OCI-LY7 (cell line): ENCODE measurements at regions not wholly inside any gene's neighbourhood (a gene's known extent, or its start where the extent isn't known, plus 50 kb on each side); places are given as distances from the start of the nearest gene placed in this dataset.

Experiments used
- BruUV-seq: library from RNA; stranded (reverse); fragments of 400-500 nt; replicated peaks from 2 replicates; lab custom pipeline; 2021; lab: Mats Ljungman, UMichigan
- CTCF ChIA-PET: fragments of 300-600 bp; sonication (Branson Sonifier 250); formaldehyde crosslinking; loops from one replicate; lab custom pipeline; 2022; ENCODE audit warnings: antibody characterized with exemption; ENCODE audit not compliant: unreplicated experiment; lab: Charles Lee
- POLR2A ChIA-PET: fragments of 300-600 bp; sonication (Branson Sonifier 250); formaldehyde crosslinking; loops from one replicate; lab custom pipeline; 2022; ENCODE audit warnings: antibody characterized with exemption; lab: Charles Lee
- DNase-seq: peaks from one replicate; pipeline ENCODE4 v3.0.0-alpha.2; 2015; ENCODE audit warnings: low spot score
- H2AFZ ChIP-seq: fragments of 200-600 bp; sonication (generic), shearing (Covaris generic); 2 replicates; pipeline ENCODE4 v1.6.1; 2014; ENCODE audit warnings: mild to moderate bottlenecking, antibody characterized with exemption, low read length, moderate library complexity
- H3K27ac ChIP-seq: fragments of 200-600 bp; sonication (generic); 2 replicates; pipeline ENCODE4 v1.5.1; 2014; ENCODE audit warnings: mixed run types, low read depth, mild to moderate bottlenecking, moderate library complexity, low read length, inconsistent platforms; ENCODE audit not compliant: poor library complexity, severe bottlenecking
- H3K36me3 ChIP-seq: fragments of 200-600 bp; sonication (generic); 2 replicates; pipeline ENCODE4 v1.6.1; 2014; ENCODE audit warnings: mild to moderate bottlenecking, antibody characterized with exemption, low read length, moderate library complexity, mixed read lengths; ENCODE audit not compliant: insufficient read depth
- H3K4me1 ChIP-seq: fragments of 200-600 bp; sonication (generic); 2 replicates; pipeline ENCODE4 v1.5.1; 2014; ENCODE audit warnings: mild to moderate bottlenecking, low read length; ENCODE audit not compliant: insufficient read depth, poor library complexity, severe bottlenecking
- H3K4me2 ChIP-seq: fragments of 200-600 bp; sonication (generic); 2 replicates; pipeline ENCODE4 v1.6.1; 2014; ENCODE audit warnings: mild to moderate bottlenecking, low read length
- H3K4me3 ChIP-seq: fragments of 200-600 bp; sonication (generic); 2 replicates; pipeline ENCODE4 v1.5.1; 2014; ENCODE audit warnings: mild to moderate bottlenecking, low read depth, low read length; ENCODE audit not compliant: poor library complexity, severe bottlenecking
- H3K79me2 ChIP-seq: fragments of 200-600 bp; sonication (generic); 2 replicates; pipeline ENCODE4 v1.6.1; 2016; ENCODE audit warnings: low read depth, mild to moderate bottlenecking, low read length, moderate library complexity, mixed read lengths; ENCODE audit not compliant: insufficient read depth
- H3K9me2 ChIP-seq: fragments of 200-600 bp; sonication (generic); 2 replicates; pipeline ENCODE4 v1.6.1; 2016; ENCODE audit warnings: mild to moderate bottlenecking, low read length, mixed read lengths; ENCODE audit not compliant: insufficient read depth
- H3K9me3 ChIP-seq: fragments of 200-600 bp; sonication (generic); 2 replicates; pipeline ENCODE4 v1.6.1; 2014; ENCODE audit warnings: mild to moderate bottlenecking, mixed run types, low read length, mixed read lengths
- H4K20me1 ChIP-seq: fragments of 200-600 bp; sonication (generic); 2 replicates; pipeline ENCODE4 v1.6.1; 2014; ENCODE audit warnings: mild to moderate bottlenecking, antibody characterized with exemption, low read length, moderate library complexity, mixed read lengths; ENCODE audit not compliant: insufficient read depth
- EZH2phosphoT487 ChIP-seq: fragments of 200-600 bp; sonication (generic); IDR thresholded peaks from 2 replicates; pipeline ENCODE4 v1.6.1; 2018; ENCODE audit warnings: low read depth, borderline replicate concordance, mild to moderate bottlenecking, mixed run types, antibody characterized with exemption, low read length, moderate library complexity, mixed read lengths
- intact Hi-C: fragments of 100-400 bp; cut with micrococcal nuclease; formaldehyde crosslinking; loops from one replicate; pipeline ENCODE4 v1.10.0; 2022; ENCODE audit not compliant: unreplicated experiment
- TF ChIP-seq, protein P1 (sequence below): fragments of 200-600 bp; sonication (generic); conservative IDR thresholded peaks from 2 replicates; pipeline ENCODE4 v1.5.1; 2014; ENCODE audit warnings: mild to moderate bottlenecking, antibody characterized with exemption, low read length, moderate library complexity, mixed read lengths

DNA sequence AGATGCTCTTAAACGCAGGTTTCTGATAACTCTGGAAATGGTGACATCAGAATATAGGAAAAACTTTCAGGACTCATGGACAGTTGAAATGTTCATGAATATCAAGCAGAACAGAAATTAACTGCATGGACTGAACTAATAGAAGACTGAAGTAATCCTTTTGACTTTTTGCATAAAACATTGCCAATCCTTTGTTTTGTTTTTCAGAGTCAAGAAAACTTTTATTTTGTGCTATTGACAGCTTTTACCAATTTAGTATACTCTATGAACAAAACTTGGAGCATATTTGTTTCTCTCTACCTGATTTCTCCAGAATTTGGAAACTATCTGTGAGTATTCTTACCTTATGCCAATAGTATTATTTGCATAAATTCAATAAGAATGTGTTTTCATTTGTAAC is 61.2 kb upstream of the HMX1 start:
- Histone ChIP-seq H3K4me3 (no peak overlapping the region), H3K4me1 (no peaks in the 10 kb centered on the region), H3K4me2 (no peak overlapping the region), H3K9me2 (no peaks in the 10 kb centered on the region), H3K79me2 (no peaks in the 10 kb centered on the region), H4K20me1 (no peaks in the 10 kb centered on the region), H2AFZ (no peak overlapping the region), H3K9me3 (peaks cover 13% of the 10 kb centered on the region; the same call in 1 of the 2 replicates), H3K27ac (no peak overlapping the region), H3K36me3 (no peaks in the 10 kb centered on the region)
- CTCF ChIA-PET: no interaction called here
- POLR2A ChIA-PET: no interaction called here
- no TSS peak for BruUV-seq
- TF ChIP-seq, protein P1, sequence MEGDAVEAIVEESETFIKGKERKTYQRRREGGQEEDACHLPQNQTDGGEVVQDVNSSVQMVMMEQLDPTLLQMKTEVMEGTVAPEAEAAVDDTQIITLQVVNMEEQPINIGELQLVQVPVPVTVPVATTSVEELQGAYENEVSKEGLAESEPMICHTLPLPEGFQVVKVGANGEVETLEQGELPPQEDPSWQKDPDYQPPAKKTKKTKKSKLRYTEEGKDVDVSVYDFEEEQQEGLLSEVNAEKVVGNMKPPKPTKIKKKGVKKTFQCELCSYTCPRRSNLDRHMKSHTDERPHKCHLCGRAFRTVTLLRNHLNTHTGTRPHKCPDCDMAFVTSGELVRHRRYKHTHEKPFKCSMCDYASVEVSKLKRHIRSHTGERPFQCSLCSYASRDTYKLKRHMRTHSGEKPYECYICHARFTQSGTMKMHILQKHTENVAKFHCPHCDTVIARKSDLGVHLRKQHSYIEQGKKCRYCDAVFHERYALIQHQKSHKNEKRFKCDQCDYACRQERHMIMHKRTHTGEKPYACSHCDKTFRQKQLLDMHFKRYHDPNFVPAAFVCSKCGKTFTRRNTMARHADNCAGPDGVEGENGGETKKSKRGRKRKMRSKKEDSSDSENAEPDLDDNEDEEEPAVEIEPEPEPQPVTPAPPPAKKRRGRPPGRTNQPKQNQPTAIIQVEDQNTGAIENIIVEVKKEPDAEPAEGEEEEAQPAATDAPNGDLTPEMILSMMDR: no peak
- TF ChIP-seq EZH2phosphoT487: no peak
- intact Hi-C loops: no loop called here
- DNase-seq: peak; percentile 5

DNA sequence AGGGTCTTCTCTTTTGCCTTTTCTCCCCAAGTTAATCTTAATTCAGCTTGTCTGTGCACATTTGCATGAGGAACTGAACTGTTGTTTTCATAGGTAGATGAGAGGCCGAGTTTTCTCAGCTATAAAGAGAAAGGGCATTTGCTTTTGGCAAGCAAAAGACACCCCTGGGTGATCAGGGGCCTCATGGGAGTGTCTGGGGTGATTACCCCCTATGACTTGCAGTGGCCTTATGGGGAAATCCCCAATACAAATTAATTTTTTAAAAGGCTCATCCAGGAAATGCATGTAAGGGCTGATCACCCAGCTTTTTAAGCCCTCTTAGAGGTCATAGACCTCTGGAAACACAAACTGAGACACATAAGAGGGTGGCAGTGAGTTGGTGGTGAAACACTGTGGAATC is 56.4 kb upstream of the HMX1 start:
- CTCF ChIA-PET: no interaction called here
- H3K27ac ChIP-seq: no peak overlapping the region
- no peaks in the 10 kb centered on the region for H4K20me1 ChIP-seq
- H3K36me3 ChIP-seq: no peaks in the 10 kb centered on the region
- H2AFZ ChIP-seq: no peak overlapping the region
- BruUV-seq: no TSS peak
- H3K9me3 ChIP-seq: peaks cover 6% of the 10 kb centered on the region; the same call in 1 of the 2 replicates
- H3K9me2 ChIP-seq: no peaks in the 10 kb centered on the region
- intact Hi-C loops: no loop called here
- no peak for DNase-seq
- POLR2A ChIA-PET: no interaction called here
- no peaks in the 10 kb centered on the region for H3K4me1 ChIP-seq
- no peak overlapping the region for H3K4me2 ChIP-seq
- TF ChIP-seq, protein P1: no peak
- no peak for TF ChIP-seq EZH2phosphoT487
- H3K4me3 ChIP-seq: no peak overlapping the region
- H3K79me2 ChIP-seq: no peaks in the 10 kb centered on the region

DNA sequence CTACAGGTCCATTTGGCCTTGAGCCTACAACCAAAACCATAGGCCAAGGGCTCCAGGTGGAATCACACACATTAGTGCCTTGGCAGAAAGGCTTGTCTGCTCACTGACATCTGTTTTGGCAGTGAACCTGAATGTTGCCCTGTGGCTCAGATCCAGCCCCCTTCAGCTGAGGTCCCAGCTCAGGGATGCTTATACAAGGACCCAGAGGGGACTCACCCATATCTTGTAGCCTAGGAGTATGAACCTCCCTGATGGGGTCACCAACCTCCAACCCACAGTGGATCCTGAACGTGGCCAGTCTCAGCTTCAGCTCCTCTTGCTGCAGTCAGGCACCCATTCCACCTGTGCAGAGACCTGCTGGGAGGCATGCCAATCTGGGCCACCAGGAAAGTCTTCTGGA is 50.8 kb upstream of the HMX1 start:
- no peak overlapping the region for H2AFZ ChIP-seq
- intact Hi-C loops: no loop called here
- H3K4me2 ChIP-seq: no peak overlapping the region
- no peaks in the 10 kb centered on the region for H3K9me3 ChIP-seq
- H3K4me1 ChIP-seq: no peaks in the 10 kb centered on the region
- CTCF ChIA-PET: no interaction called here
- no peaks in the 10 kb centered on the region for H3K36me3 ChIP-seq
- no peaks in the 10 kb centered on the region for H4K20me1 ChIP-seq
- no peak for TF ChIP-seq EZH2phosphoT487
- TF ChIP-seq, protein P1: no peak
- DNase-seq: no peak
- POLR2A ChIA-PET: no interaction called here
- no peaks in the 10 kb centered on the region for H3K9me2 ChIP-seq
- H3K79me2 ChIP-seq: no peaks in the 10 kb centered on the region
- no peak overlapping the region for H3K4me3 ChIP-seq
- H3K27ac ChIP-seq: no peak overlapping the region
- BruUV-seq: no TSS peak
